ENCODE measurements at regions not wholly inside any gene's neighbourhood (a gene's known extent, or its start where the extent isn't known, plus 50 kb on each side); places are given as distances from the start of the nearest gene placed in this dataset.

GRCh38 chr18:45260125-45260524 lies 355.2 kb upstream of the SLC14A2 start:
- no peak for TF ChIP-seq CTCF (conservative IDR thresholded peaks at IDR 0.05; ENCODE audit: control insufficient read depth, insufficient read depth, low read depth, low read length)
- DNase-seq (ENCODE audit: low read depth) = no peak
- no peak overlapping the region for H3K4me3 ChIP-seq (ENCODE audit: control insufficient read depth, low read depth, low read length)

- no peak for TF ChIP-seq CTCF (conservative IDR thresholded peaks at IDR 0.05; ENCODE audit: control insufficient read depth, insufficient read depth, low read depth, low read length)
- DNase-seq (ENCODE audit: low read depth) = no peak
- H3K4me3 ChIP-seq (ENCODE audit: control insufficient read depth, low read depth, low read length) = no peak overlapping the region
Measured at GRCh38 chr18:45266023-45266422, 349.3 kb upstream of the SLC14A2 start.

- DNase-seq (ENCODE audit: low read depth) = no peak
- no peak for TF ChIP-seq CTCF (conservative IDR thresholded peaks at IDR 0.05; ENCODE audit: control insufficient read depth, insufficient read depth, low read depth, low read length)
- H3K4me3 ChIP-seq (ENCODE audit: control insufficient read depth, low read depth, low read length) = no peak overlapping the region
Measured at GRCh38 chr18:45267622-45268021, 347.7 kb upstream of the SLC14A2 start.

GRCh38 chr18:45268583-45268982 lies 346.7 kb upstream of the SLC14A2 start:
- H3K4me3 ChIP-seq (ENCODE audit: control insufficient read depth, low read depth, low read length) = no peak overlapping the region
- DNase-seq (ENCODE audit: low read depth) = no peak
- no peak for TF ChIP-seq CTCF (conservative IDR thresholded peaks at IDR 0.05; ENCODE audit: control insufficient read depth, insufficient read depth, low read depth, low read length)

GRCh38 chr18:45270289-45270771 lies 344.9 kb upstream of the SLC14A2 start:
- no peak for DNase-seq (ENCODE audit: low read depth)
- no peak for TF ChIP-seq CTCF (conservative IDR thresholded peaks at IDR 0.05; ENCODE audit: control insufficient read depth, insufficient read depth, low read depth, low read length)
- no peak overlapping the region for H3K4me3 ChIP-seq (ENCODE audit: control insufficient read depth, low read depth, low read length)

- H3K4me3 ChIP-seq (ENCODE audit: control insufficient read depth, low read depth, low read length) = no peak overlapping the region
- DNase-seq (ENCODE audit: low read depth) = no peak
- no peak for TF ChIP-seq CTCF (conservative IDR thresholded peaks at IDR 0.05; ENCODE audit: control insufficient read depth, insufficient read depth, low read depth, low read length)
Measured at GRCh38 chr18:45274026-45274425, 341.2 kb upstream of the SLC14A2 start.
